GM23338 (cell line): ENCODE measurements at regions not wholly inside any gene's neighbourhood (a gene's known extent, or its start where the extent isn't known, plus 50 kb on each side); places are given as distances from the start of the nearest gene placed in this dataset.

Experiments
- ATAC-seq: fragments of 200-7000 bp; cut with Tn5 transposase; 3 replicates; pipeline ENCODE4 v1.9.1; 2020
- DNase-seq: peaks from one replicate; pipeline ENCODE4 v3.0.0-alpha.2; 2015; ENCODE audit warnings: low spot score
- H2AFZ ChIP-seq: fragments of 200-600 bp; sonication (generic); 2 replicates; pipeline ENCODE4 v1.8.0; 2016; ENCODE audit warnings: antibody characterized with exemption, mild to moderate bottlenecking, moderate library complexity
- H3F3A ChIP-seq: fragments of 200-600 bp; sonication (generic); replicated peaks from 2 replicates; pipeline ENCODE4 v1.8.0; 2017; ENCODE audit warnings: antibody characterized with exemption, mixed run types, low read depth
- H3K27ac ChIP-seq: fragments of 200-600 bp; sonication (generic); 2 replicates; pipeline ENCODE4 v1.6.1; 2016; ENCODE audit warnings: low read depth
- H3K27me3 ChIP-seq: fragments of 200-600 bp; sonication (generic); 2 replicates; pipeline ENCODE4 v1.8.0; 2016; ENCODE audit warnings: mild to moderate bottlenecking, mixed run types, moderate library complexity; ENCODE audit not compliant: insufficient read depth
- H3K36me3 ChIP-seq: fragments of 200-600 bp; sonication (generic); 2 replicates; pipeline ENCODE4 v1.8.0; 2016; ENCODE audit warnings: mild to moderate bottlenecking; ENCODE audit not compliant: insufficient read depth
- H3K4me1 ChIP-seq: fragments of 200-600 bp; sonication (generic); 2 replicates; pipeline ENCODE4 v1.8.0; 2016; ENCODE audit warnings: mild to moderate bottlenecking, moderate library complexity; ENCODE audit not compliant: insufficient read depth
- H3K4me2 ChIP-seq: fragments of 200-600 bp; sonication (generic); 2 replicates; pipeline ENCODE4 v1.7.1; 2017; ENCODE audit warnings: mixed run types
- H3K4me3 ChIP-seq: fragments of 200-600 bp; sonication (generic); 2 replicates; pipeline ENCODE4 v1.6.1; 2016; ENCODE audit warnings: mixed run types
- H3K79me2 ChIP-seq: fragments of 200-600 bp; sonication (generic); replicated peaks from 2 replicates; pipeline ENCODE4 v1.8.0; 2017; ENCODE audit warnings: mild to moderate bottlenecking; ENCODE audit not compliant: insufficient read depth
- H3K9me2 ChIP-seq: fragments of 200-600 bp; sonication (generic); 2 replicates; pipeline ENCODE4 v1.8.0; 2017; ENCODE audit not compliant: insufficient read depth
- H4K20me1 ChIP-seq: fragments of 200-600 bp; sonication (generic); replicated peaks from 2 replicates; pipeline ENCODE4 v1.8.0; 2017; ENCODE audit warnings: mild to moderate bottlenecking; ENCODE audit not compliant: insufficient read depth
- H3K27ac Mint-ChIP-seq: 2 replicates; pipeline ENCODE4 v1.8.0; 2020; ENCODE audit warnings: inconsistent platforms, mild to moderate bottlenecking, moderate library complexity, mixed read lengths
- H3K27me3 Mint-ChIP-seq: 3 replicates; pipeline ENCODE4 v1.8.0; 2022; ENCODE audit warnings: low read depth, mild to moderate bottlenecking, moderate library complexity, mixed read lengths, inconsistent platforms; ENCODE audit not compliant: insufficient read depth, poor library complexity
- H3K36me3 Mint-ChIP-seq: 3 replicates; pipeline ENCODE4 v1.8.0; 2021; ENCODE audit warnings: low read depth, mild to moderate bottlenecking, inconsistent platforms, moderate library complexity, mixed read lengths
- H3K4me1 Mint-ChIP-seq: 3 replicates; pipeline ENCODE4 v1.8.0; 2020; ENCODE audit warnings: mild to moderate bottlenecking, inconsistent platforms, mixed read lengths
- H3K4me3 Mint-ChIP-seq: 3 replicates; pipeline ENCODE4 v1.8.0; 2021; ENCODE audit warnings: moderate library complexity, mild to moderate bottlenecking, inconsistent platforms, mixed read lengths
- H3K9me3 Mint-ChIP-seq: 3 replicates; pipeline ENCODE4 v1.8.0; 2020; ENCODE audit warnings: moderate library complexity, mild to moderate bottlenecking, inconsistent platforms, mixed read lengths
- EZH2phosphoT487 ChIP-seq: fragments of 200-600 bp; sonication (generic); IDR thresholded peaks from one replicate; pipeline ENCODE4 v1.8.1; 2018; ENCODE audit warnings: antibody characterized with exemption; ENCODE audit not compliant: unreplicated experiment
- JUNB ChIP-seq: IDR thresholded peaks from one replicate; pipeline ENCODE4 v1.6.1; 2016; ENCODE audit warnings: antibody characterized with exemption; ENCODE audit not compliant: unreplicated experiment
- NANOG ChIP-seq: IDR thresholded peaks from 2 replicates; pipeline ENCODE4 v1.6.1; 2016; ENCODE audit warnings: antibody characterized with exemption, borderline replicate concordance
- ZNF114 ChIP-seq: fragments of 250-450 bp; sonication (Bioruptor Pico); IDR thresholded peaks from 2 replicates; pipeline ENCODE4 v1.5.0; 2020; ENCODE audit warnings: mild to moderate bottlenecking, moderate library complexity
- ZNF331 ChIP-seq: fragments of 250-450 bp; sonication (Bioruptor Pico); IDR thresholded peaks from 2 replicates; pipeline ENCODE4 v1.5.0; 2020; ENCODE audit warnings: low read depth, mild to moderate bottlenecking, moderate library complexity
- TF ChIP-seq, protein P1 (sequence below): fragments of 250-450 bp; sonication (Bioruptor Pico); IDR thresholded peaks from 2 replicates; pipeline ENCODE4 v1.5.0; 2020; ENCODE audit warnings: mild to moderate bottlenecking, moderate library complexity
- TF ChIP-seq, protein P2 (sequence below): IDR thresholded peaks from one replicate; pipeline ENCODE4 v1.6.1; 2018; ENCODE audit warnings: antibody characterized with exemption; ENCODE audit not compliant: unreplicated experiment

DNA sequence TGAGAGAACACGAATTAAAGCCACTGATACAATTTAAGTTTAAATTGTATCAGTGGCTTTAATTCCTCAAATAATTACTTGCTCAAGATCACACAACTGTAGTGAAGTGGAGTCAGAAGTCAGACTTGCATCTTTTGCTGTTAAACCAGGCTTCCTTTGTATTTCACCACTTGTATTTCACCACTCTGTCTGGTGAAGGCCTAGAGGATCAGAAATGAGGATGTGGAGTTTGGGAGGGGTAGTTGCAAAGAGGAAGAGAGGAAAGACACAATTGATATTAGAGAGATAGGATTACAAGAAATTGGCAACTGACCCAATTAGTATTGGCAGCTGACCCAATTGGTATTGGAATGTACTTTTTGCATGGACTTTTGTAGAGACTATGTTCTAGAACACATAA is 288.1 kb upstream of the GPR149 start (continued):
- TF ChIP-seq, protein P1, sequence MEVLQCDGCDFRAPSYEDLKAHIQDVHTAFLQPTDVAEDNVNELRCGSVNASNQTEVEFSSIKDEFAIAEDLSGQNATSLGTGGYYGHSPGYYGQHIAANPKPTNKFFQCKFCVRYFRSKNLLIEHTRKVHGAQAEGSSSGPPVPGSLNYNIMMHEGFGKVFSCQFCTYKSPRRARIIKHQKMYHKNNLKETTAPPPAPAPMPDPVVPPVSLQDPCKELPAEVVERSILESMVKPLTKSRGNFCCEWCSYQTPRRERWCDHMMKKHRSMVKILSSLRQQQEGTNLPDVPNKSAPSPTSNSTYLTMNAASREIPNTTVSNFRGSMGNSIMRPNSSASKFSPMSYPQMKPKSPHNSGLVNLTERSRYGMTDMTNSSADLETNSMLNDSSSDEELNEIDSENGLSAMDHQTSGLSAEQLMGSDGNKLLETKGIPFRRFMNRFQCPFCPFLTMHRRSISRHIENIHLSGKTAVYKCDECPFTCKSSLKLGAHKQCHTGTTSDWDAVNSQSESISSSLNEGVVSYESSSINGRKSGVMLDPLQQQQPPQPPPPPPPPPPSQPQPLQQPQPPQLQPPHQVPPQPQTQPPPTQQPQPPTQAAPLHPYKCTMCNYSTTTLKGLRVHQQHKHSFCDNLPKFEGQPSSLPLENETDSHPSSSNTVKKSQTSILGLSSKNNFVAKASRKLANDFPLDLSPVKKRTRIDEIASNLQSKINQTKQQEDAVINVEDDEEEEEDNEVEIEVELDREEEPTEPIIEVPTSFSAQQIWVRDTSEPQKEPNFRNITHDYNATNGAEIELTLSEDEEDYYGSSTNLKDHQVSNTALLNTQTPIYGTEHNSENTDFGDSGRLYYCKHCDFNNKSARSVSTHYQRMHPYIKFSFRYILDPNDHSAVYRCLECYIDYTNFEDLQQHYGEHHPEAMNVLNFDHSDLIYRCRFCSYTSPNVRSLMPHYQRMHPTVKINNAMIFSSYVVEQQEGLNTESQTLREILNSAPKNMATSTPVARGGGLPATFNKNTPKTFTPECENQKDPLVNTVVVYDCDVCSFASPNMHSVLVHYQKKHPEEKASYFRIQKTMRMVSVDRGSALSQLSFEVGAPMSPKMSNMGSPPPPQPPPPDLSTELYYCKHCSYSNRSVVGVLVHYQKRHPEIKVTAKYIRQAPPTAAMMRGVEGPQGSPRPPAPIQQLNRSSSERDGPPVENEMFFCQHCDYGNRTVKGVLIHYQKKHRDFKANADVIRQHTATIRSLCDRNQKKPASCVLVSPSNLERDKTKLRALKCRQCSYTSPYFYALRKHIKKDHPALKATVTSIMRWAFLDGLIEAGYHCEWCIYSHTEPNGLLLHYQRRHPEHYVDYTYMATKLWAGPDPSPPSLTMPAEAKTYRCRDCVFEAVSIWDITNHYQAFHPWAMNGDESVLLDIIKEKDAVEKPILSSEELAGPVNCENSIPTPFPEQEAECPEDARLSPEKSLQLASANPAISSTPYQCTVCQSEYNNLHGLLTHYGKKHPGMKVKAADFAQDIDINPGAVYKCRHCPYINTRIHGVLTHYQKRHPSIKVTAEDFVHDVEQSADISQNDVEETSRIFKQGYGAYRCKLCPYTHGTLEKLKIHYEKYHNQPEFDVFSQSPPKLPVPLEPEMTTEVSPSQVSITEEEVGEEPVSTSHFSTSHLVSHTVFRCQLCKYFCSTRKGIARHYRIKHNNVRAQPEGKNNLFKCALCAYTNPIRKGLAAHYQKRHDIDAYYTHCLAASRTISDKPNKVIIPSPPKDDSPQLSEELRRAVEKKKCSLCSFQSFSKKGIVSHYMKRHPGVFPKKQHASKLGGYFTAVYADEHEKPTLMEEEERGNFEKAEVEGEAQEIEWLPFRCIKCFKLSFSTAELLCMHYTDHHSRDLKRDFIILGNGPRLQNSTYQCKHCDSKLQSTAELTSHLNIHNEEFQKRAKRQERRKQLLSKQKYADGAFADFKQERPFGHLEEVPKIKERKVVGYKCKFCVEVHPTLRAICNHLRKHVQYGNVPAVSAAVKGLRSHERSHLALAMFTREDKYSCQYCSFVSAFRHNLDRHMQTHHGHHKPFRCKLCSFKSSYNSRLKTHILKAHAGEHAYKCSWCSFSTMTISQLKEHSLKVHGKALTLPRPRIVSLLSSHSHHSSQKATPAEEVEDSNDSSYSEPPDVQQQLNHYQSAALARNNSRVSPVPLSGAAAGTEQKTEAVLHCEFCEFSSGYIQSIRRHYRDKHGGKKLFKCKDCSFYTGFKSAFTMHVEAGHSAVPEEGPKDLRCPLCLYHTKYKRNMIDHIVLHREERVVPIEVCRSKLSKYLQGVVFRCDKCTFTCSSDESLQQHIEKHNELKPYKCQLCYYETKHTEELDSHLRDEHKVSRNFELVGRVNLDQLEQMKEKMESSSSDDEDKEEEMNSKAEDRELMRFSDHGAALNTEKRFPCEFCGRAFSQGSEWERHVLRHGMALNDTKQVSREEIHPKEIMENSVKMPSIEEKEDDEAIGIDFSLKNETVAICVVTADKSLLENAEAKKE (CRISPR knock-in tag): no peak
- TF ChIP-seq ZNF331 (CRISPR knock-in tag) (no peak), EZH2phosphoT487 (no peak)

DNA sequence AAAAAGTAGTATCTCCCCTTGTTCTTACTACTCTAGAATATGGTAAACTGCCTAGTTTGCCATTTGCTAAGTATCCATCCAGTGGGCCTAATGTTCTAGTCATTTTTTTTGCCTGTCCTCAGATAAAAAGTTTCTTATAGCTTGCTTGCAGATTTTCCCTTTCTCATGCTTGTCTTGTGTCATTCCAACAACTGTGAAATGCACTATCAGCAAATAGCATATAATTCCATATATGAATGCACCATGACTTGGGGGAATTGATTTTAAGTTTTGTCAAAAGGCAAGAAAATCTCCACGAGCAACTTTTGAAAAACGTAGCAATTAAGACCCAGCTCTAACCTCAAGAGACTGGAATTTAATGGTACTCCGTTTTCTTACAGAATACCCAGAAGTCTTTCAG is 286.2 kb upstream of the GPR149 start:
- Histone ChIP-seq H3K9me2 (no peaks in the 10 kb centered on the region), H3F3A (no peaks in the 10 kb centered on the region), H3K27me3 (no peaks in the 10 kb centered on the region), H3K79me2 (no peaks in the 10 kb centered on the region), H3K4me1 (no peaks in the 10 kb centered on the region), H4K20me1 (no peaks in the 10 kb centered on the region), H3K4me2 (no peak overlapping the region), H3K4me3 (no peak overlapping the region), H3K27ac (no peak overlapping the region), H3K36me3 (no peaks in the 10 kb centered on the region), H2AFZ (no peak overlapping the region)
- Mint-ChIP-seq H3K36me3 (no peaks in the 10 kb centered on the region; the same call in 2 of the 3 replicates), H3K9me3 (no peaks in the 10 kb centered on the region), H3K27ac (no peak overlapping the region), H3K4me1 (no peaks in the 10 kb centered on the region; the same call in 2 of the 3 replicates), H3K27me3 (peaks cover 2% of the 10 kb centered on the region), H3K4me3 (no peak overlapping the region)
- DNase-seq (no peak), ATAC-seq (no peak)
- TF ChIP-seq, protein P2, sequence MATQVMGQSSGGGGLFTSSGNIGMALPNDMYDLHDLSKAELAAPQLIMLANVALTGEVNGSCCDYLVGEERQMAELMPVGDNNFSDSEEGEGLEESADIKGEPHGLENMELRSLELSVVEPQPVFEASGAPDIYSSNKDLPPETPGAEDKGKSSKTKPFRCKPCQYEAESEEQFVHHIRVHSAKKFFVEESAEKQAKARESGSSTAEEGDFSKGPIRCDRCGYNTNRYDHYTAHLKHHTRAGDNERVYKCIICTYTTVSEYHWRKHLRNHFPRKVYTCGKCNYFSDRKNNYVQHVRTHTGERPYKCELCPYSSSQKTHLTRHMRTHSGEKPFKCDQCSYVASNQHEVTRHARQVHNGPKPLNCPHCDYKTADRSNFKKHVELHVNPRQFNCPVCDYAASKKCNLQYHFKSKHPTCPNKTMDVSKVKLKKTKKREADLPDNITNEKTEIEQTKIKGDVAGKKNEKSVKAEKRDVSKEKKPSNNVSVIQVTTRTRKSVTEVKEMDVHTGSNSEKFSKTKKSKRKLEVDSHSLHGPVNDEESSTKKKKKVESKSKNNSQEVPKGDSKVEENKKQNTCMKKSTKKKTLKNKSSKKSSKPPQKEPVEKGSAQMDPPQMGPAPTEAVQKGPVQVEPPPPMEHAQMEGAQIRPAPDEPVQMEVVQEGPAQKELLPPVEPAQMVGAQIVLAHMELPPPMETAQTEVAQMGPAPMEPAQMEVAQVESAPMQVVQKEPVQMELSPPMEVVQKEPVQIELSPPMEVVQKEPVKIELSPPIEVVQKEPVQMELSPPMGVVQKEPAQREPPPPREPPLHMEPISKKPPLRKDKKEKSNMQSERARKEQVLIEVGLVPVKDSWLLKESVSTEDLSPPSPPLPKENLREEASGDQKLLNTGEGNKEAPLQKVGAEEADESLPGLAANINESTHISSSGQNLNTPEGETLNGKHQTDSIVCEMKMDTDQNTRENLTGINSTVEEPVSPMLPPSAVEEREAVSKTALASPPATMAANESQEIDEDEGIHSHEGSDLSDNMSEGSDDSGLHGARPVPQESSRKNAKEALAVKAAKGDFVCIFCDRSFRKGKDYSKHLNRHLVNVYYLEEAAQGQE: no peak
- TF ChIP-seq NANOG (no peak), ZNF114 (CRISPR knock-in tag) (no peak), JUNB (no peak)
